ENCODE measurements at regions not wholly inside any gene's neighbourhood (a gene's known extent, or its start where the extent isn't known, plus 50 kb on each side); places are given as distances from the start of the nearest gene placed in this dataset. TPM values are rescaled to one million over a fixed set of nuclear protein-coding genes. Genes with fewer than 3 reads are reported as not detected.
A peak's percentile ranks its signal among the peaks of the same experiment; 100 is the strongest.

DNA sequence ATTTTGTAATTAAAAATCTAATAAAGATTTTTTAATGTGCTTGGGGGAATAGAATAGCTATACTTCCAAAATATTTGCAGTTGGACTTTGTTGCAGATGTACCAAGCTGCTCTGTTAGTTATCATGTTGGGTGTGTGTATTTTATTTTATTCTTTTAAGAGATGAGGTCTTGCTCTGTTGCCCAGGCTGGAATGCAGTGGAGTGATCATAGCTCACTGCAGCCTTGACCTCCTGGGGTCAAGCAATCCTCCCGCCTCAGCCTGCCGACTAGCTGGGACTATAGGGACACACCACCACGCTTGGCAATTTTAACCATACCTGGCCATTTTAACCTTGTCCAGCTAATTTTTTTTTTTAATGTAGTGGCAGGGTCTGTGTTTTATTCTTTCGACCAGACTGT lies 54.7 kb upstream of the MAP1LC3B2 start:
- intact Hi-C loops (cut with micrococcal nuclease; ENCODE audit: unreplicated experiment), result loop anchor here (5.0 to 10.0 kb wide), 2 partner anchors 178 to 230 kb away; partner anchors contain the start of gene MED13L
- CTCF ChIA-PET, result no interaction called here
- BruUV-seq (replicated peaks), result no TSS peak
- Mint-ChIP-seq H3K4me3 (ENCODE audit: unreplicated experiment) (no peak overlapping the region), H3K4me1 (ENCODE audit: low read depth, unreplicated experiment) (peaks cover 30% of the 10 kb centered on the region), H3K36me3 (ENCODE audit: insufficient read depth, unreplicated experiment) (peaks cover 8% of the 10 kb centered on the region), H3K9me3 (ENCODE audit: unreplicated experiment) (no peaks in the 10 kb centered on the region), H3K27me3 (ENCODE audit: insufficient read depth, unreplicated experiment) (no peaks in the 10 kb centered on the region), H3K27ac (ENCODE audit: unreplicated experiment) (no peak overlapping the region)
- Histone ChIP-seq H3K4me3 (ENCODE audit: low read depth, low read length) (no peak overlapping the region), H3K4me1 (peaks cover 35% of the 10 kb centered on the region), H3K27me3 (replicated peaks; ENCODE audit: control insufficient read depth, insufficient read depth, low read length) (no peaks in the 10 kb centered on the region), H3K36me3 (ENCODE audit: control insufficient read depth, insufficient read depth, low read length) (no peaks in the 10 kb centered on the region), H3K9me3 (no peaks in the 10 kb centered on the region)
- POLR2A ChIA-PET, result no interaction called here
- DNase-seq, result no peak
- TF ChIP-seq, protein P1, sequence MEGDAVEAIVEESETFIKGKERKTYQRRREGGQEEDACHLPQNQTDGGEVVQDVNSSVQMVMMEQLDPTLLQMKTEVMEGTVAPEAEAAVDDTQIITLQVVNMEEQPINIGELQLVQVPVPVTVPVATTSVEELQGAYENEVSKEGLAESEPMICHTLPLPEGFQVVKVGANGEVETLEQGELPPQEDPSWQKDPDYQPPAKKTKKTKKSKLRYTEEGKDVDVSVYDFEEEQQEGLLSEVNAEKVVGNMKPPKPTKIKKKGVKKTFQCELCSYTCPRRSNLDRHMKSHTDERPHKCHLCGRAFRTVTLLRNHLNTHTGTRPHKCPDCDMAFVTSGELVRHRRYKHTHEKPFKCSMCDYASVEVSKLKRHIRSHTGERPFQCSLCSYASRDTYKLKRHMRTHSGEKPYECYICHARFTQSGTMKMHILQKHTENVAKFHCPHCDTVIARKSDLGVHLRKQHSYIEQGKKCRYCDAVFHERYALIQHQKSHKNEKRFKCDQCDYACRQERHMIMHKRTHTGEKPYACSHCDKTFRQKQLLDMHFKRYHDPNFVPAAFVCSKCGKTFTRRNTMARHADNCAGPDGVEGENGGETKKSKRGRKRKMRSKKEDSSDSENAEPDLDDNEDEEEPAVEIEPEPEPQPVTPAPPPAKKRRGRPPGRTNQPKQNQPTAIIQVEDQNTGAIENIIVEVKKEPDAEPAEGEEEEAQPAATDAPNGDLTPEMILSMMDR (IDR thresholded peaks at IDR 0.05; ENCODE audit: insufficient read depth in 1 of 2, low read depth in 1 of 2, low read length in 1 of 2, severe bottlenecking in 1 of 2, unreplicated experiment in 1 of 2), result no peak

DNA sequence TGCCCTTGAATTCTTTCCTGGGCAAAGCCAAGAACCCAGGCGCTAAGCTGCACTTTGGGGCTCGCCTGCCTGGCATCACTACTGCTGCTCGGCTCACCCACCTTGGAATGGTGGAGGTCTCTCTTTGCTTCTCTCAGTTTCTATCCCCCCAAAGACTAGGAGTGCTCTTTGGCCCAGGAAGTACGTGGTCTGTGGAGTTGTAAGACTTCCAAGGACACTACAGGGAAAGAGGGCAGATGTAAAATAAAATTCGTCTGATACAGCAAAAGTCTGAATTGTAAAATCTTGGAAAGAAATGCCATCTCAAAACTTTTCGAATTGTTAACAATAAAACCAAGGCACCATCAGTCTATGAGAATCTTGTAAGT lies 52.5 kb upstream of the MAP1LC3B2 start:
- peaks cover 8% of the 10 kb centered on the region for H3K36me3 Mint-ChIP-seq (ENCODE audit: insufficient read depth, unreplicated experiment)
- intact Hi-C loops (cut with micrococcal nuclease; ENCODE audit: unreplicated experiment), result loop anchor here (10.0 kb wide), 1 partner anchor 232 kb away; the partner anchor contains the start of gene MED13L
- no peaks in the 10 kb centered on the region for H3K36me3 ChIP-seq (ENCODE audit: control insufficient read depth, insufficient read depth, low read length)
- H3K4me1 ChIP-seq, result peaks cover 35% of the 10 kb centered on the region
- BruUV-seq (replicated peaks), result no TSS peak
- H3K4me3 Mint-ChIP-seq (ENCODE audit: unreplicated experiment), result no peak overlapping the region
- no peaks in the 10 kb centered on the region for H3K27me3 Mint-ChIP-seq (ENCODE audit: insufficient read depth, unreplicated experiment)
- POLR2A ChIA-PET, result no interaction called here
- no peak for DNase-seq
- H3K9me3 ChIP-seq, result no peaks in the 10 kb centered on the region
- H3K27me3 ChIP-seq (replicated peaks; ENCODE audit: control insufficient read depth, insufficient read depth, low read length), result no peaks in the 10 kb centered on the region
- H3K9me3 Mint-ChIP-seq (ENCODE audit: unreplicated experiment), result no peaks in the 10 kb centered on the region
- CTCF ChIA-PET, result no interaction called here
- no peak overlapping the region for H3K4me3 ChIP-seq (ENCODE audit: low read depth, low read length)
- H3K4me1 Mint-ChIP-seq (ENCODE audit: low read depth, unreplicated experiment), result peaks cover 23% of the 10 kb centered on the region
- peak overlapping the region; percentile 48 for H3K27ac Mint-ChIP-seq (ENCODE audit: unreplicated experiment)
- TF ChIP-seq, protein P1 (IDR thresholded peaks at IDR 0.05; ENCODE audit: insufficient read depth in 1 of 2, low read depth in 1 of 2, low read length in 1 of 2, severe bottlenecking in 1 of 2, unreplicated experiment in 1 of 2), result no peak

DNA sequence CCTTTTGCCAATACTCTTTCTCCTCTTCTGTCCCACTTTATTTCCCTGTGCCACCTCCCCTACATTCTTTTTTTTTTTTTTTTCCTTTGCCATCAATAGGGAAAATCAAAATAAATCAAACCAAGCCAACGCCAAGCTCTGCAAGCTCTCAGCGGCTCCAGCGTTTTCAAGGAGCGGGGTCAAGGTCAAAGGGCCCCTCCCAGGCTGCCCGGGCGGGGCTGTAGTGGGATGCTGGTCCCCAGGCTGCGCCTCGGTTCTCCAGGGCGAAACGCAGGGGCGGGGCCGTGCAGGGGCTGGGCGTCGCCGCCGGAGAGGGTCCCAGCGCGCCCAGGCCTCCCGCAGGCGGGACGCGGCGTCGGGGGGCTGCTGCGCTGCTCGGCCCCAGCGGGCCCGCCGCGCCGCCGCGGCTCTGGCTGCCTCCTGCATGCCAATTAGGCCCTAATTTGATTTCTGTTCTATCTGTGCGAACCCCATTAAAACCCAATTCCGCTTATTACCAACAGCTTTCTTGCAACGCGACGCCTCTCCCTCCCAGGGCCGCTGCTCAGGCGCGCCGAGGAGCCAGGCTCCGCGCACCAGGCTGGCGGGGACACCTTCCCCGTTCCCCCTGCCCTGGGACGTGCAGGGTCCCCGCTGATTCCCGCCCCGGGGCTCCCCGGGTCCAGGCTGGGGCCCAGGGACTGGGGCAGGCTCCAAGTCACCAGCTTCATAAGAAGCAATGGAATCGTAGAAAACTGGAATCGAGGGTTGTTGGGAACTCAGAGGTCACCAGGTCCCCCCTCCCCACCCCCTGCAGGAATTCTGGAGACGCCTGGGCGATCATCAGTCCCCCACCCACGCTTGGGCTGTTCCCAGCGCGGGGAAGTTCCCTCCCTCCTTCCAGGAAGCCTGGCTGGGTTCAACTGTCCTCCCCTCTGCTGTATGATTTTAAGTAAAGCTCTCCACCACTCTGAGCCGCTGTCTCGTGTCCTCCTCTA lies 50.7 kb upstream of the MAP1LC3B2 start:
- H3K9me3 ChIP-seq, result no peaks in the 10 kb centered on the region
- Mint-ChIP-seq H3K27ac (ENCODE audit: unreplicated experiment) (no peak overlapping the region), H3K4me1 (ENCODE audit: low read depth, unreplicated experiment) (peaks cover 16% of the 10 kb centered on the region), H3K9me3 (ENCODE audit: unreplicated experiment) (no peaks in the 10 kb centered on the region), H3K36me3 (ENCODE audit: insufficient read depth, unreplicated experiment) (no peaks in the 10 kb centered on the region), H3K27me3 (ENCODE audit: insufficient read depth, unreplicated experiment) (no peaks in the 10 kb centered on the region), H3K4me3 (ENCODE audit: unreplicated experiment) (peak overlapping the region; percentile 65)
- intact Hi-C loops (cut with micrococcal nuclease; ENCODE audit: unreplicated experiment), result loop anchor here (10.0 kb wide), 1 partner anchor 234 kb away; the partner anchor contains the start of gene MED13L
- no peaks in the 10 kb centered on the region for H3K36me3 ChIP-seq (ENCODE audit: control insufficient read depth, insufficient read depth, low read length)
- POLR2A ChIA-PET, result no interaction called here
- TF ChIP-seq, protein P1 (IDR thresholded peaks at IDR 0.05; ENCODE audit: insufficient read depth in 1 of 2, low read depth in 1 of 2, low read length in 1 of 2, severe bottlenecking in 1 of 2, unreplicated experiment in 1 of 2), result no peak
- DNase-seq, result peak; percentile 48 to 50
- BruUV-seq (replicated peaks), result no TSS peak
- H3K4me3 ChIP-seq (ENCODE audit: low read depth, low read length), result peak overlapping the region; percentile 37
- CTCF ChIA-PET, result interaction anchor here (0.7 kb wide), 1 partner anchor 1342 kb away, joined by 5 read pairs; no protein-coding TSS in a partner anchor
- peaks cover 23% of the 10 kb centered on the region for H3K4me1 ChIP-seq
- no peaks in the 10 kb centered on the region for H3K27me3 ChIP-seq (replicated peaks; ENCODE audit: control insufficient read depth, insufficient read depth, low read length)

Small RNAs in the stretch of these regions (microRNA-seq; reads per million reads assigned to microRNA genes)
- not detected for gene MIR4472-2
